ENCODE measurements at regions not wholly inside any gene's neighbourhood (a gene's known extent, or its start where the extent isn't known, plus 50 kb on each side); places are given as distances from the start of the nearest gene placed in this dataset.

GRCh38 chrX:122154019-122154418 is 1030.1 kb upstream of the GRIA3 start:
- intact Hi-C loops (cut with DNase I), result no loop called here
- WGBS, result 92% methylated on average over 1 of the region's 1 CpG
- H3K4me3 ChIP-seq, result no peak overlapping the region
- no peaks in the 10 kb centered on the region for H3K27me3 ChIP-seq (replicated peaks; ENCODE audit: insufficient read depth)
- TF ChIP-seq POLR2A (IDR thresholded peaks at IDR 0.05) (no peak), POLR2AphosphoS5 (IDR thresholded peaks at IDR 0.05) (no peak), CTCF (IDR thresholded peaks at IDR 0.05) (no peak)
- H3K4me1 ChIP-seq (replicated peaks), result no peaks in the 10 kb centered on the region
- no peaks in the 10 kb centered on the region for H3K36me3 ChIP-seq
- no peaks in the 10 kb centered on the region for H3K9me3 ChIP-seq
- H3K27ac ChIP-seq, result no peak overlapping the region
- no peak for DNase-seq (ENCODE audit: low spot score)

GRCh38 chrX:122168241-122168640 is 1015.8 kb upstream of the GRIA3 start:
- intact Hi-C loops (cut with DNase I), result no loop called here
- no peak for DNase-seq (ENCODE audit: low spot score)
- TF ChIP-seq CTCF (IDR thresholded peaks at IDR 0.05) (no peak), POLR2AphosphoS5 (IDR thresholded peaks at IDR 0.05) (no peak), POLR2A (IDR thresholded peaks at IDR 0.05) (no peak)
- H3K27me3 ChIP-seq (replicated peaks; ENCODE audit: insufficient read depth), result no peaks in the 10 kb centered on the region
- no peaks in the 10 kb centered on the region for H3K4me1 ChIP-seq (replicated peaks)
- 88% methylated on average over 2 of the region's 2 CpGs for WGBS
- H3K4me3 ChIP-seq, result no peak overlapping the region
- no peaks in the 10 kb centered on the region for H3K9me3 ChIP-seq
- no peaks in the 10 kb centered on the region for H3K36me3 ChIP-seq
- no peak overlapping the region for H3K27ac ChIP-seq

- no peaks in the 10 kb centered on the region for H3K36me3 ChIP-seq
- H3K4me3 ChIP-seq, result no peak overlapping the region
- H3K4me1 ChIP-seq (replicated peaks), result no peaks in the 10 kb centered on the region
- TF ChIP-seq POLR2AphosphoS5 (IDR thresholded peaks at IDR 0.05) (no peak), CTCF (IDR thresholded peaks at IDR 0.05) (no peak)
- no peak overlapping the region for H3K27ac ChIP-seq
- WGBS, result 87% methylated on average over 1 of the region's 1 CpG
- no peak for DNase-seq (ENCODE audit: low spot score)
- H3K9me3 ChIP-seq, result no peaks in the 10 kb centered on the region
- intact Hi-C loops (cut with DNase I), result no loop called here
- no peaks in the 10 kb centered on the region for H3K27me3 ChIP-seq (replicated peaks; ENCODE audit: insufficient read depth)
Measured at GRCh38 chrX:122184791-122185190, 999.3 kb upstream of the GRIA3 start.

GRCh38 chrX:122187069-122187713 is 996.9 kb upstream of the GRIA3 start:
- TF ChIP-seq POLR2AphosphoS5 (IDR thresholded peaks at IDR 0.05) (no peak), CTCF (IDR thresholded peaks at IDR 0.05) (no peak), POLR2A (IDR thresholded peaks at IDR 0.05) (no peak)
- no peaks in the 10 kb centered on the region for H3K36me3 ChIP-seq
- no peak for DNase-seq (ENCODE audit: low spot score)
- H3K9me3 ChIP-seq, result no peaks in the 10 kb centered on the region
- H3K27ac ChIP-seq, result no peak overlapping the region
- no peak overlapping the region for H3K4me3 ChIP-seq
- no peaks in the 10 kb centered on the region for H3K4me1 ChIP-seq (replicated peaks)
- intact Hi-C loops (cut with DNase I), result no loop called here
- 66% methylated on average over 2 of the region's 2 CpGs for WGBS
- H3K27me3 ChIP-seq (replicated peaks; ENCODE audit: insufficient read depth), result no peaks in the 10 kb centered on the region

GRCh38 chrX:122188751-122189150 is 995.3 kb upstream of the GRIA3 start:
- Histone ChIP-seq H3K36me3 (no peaks in the 10 kb centered on the region), H3K27ac (no peak overlapping the region), H3K4me1 (replicated peaks) (no peaks in the 10 kb centered on the region), H3K9me3 (no peaks in the 10 kb centered on the region), H3K4me3 (no peak overlapping the region), H3K27me3 (replicated peaks; ENCODE audit: insufficient read depth) (no peaks in the 10 kb centered on the region)
- intact Hi-C loops (cut with DNase I), result no loop called here
- 95% methylated on average over 2 of the region's 2 CpGs for WGBS
- DNase-seq (ENCODE audit: low spot score), result no peak
- no peak for TF ChIP-seq CTCF (IDR thresholded peaks at IDR 0.05)
- TF ChIP-seq POLR2A (IDR thresholded peaks at IDR 0.05), result no peak
- TF ChIP-seq POLR2AphosphoS5 (IDR thresholded peaks at IDR 0.05), result no peak

Data from prostate gland (tissue), 2 donors.